Urinary bladder (tissue), 4 donors: ENCODE measurements at regions not wholly inside any gene's neighbourhood (a gene's known extent, or its start where the extent isn't known, plus 50 kb on each side); places are given as distances from the start of the nearest gene placed in this dataset. TPM values are rescaled to one million over a fixed set of nuclear protein-coding genes. Genes with fewer than 3 reads are reported as not detected.

Source experiments
- DNase-seq: peaks from one replicate; pipeline ENCODE4 v3.0.0-alpha.2; 2015; ENCODE audit errors: extremely low spot score
- H3K27ac ChIP-seq: one replicate; pipeline ENCODE4 v1.5.1; 2013; ENCODE audit warnings: low read depth, mild to moderate bottlenecking, moderate library complexity
- H3K36me3 ChIP-seq: one replicate; pipeline ENCODE4 v1.6.1; 2013; ENCODE audit warnings: mild to moderate bottlenecking, moderate library complexity; ENCODE audit not compliant: insufficient read depth
- H3K4me1 ChIP-seq: one replicate; pipeline ENCODE4 v1.6.1; 2013; ENCODE audit warnings: mild to moderate bottlenecking, moderate library complexity; ENCODE audit not compliant: insufficient read depth
- H3K4me3 ChIP-seq: one replicate; pipeline ENCODE4 v1.5.1; 2013; ENCODE audit warnings: low read depth, low read length
- WGBS: extraction: QIAGEN DNeasy Blood & Tissue Kit; methylation state at CpG from one replicate; pipeline ENCODE4 v1.1.7; 2013; 5-methylcytosine and 5-hydroxymethylcytosine counted together
- small RNA-seq: library from RNA; depleted of rRNA; stranded (forward); fragments of <200 nt; gene quantifications from one replicate; pipeline ENCODE3, GENCODE V24; 2014
- donor health status: healthy with polysubstance abuse.
- donor health status: healthy.

- H3K27ac ChIP-seq, result no peak overlapping the region
- H3K36me3 ChIP-seq, result no peaks in the 10 kb centered on the region
- no peak overlapping the region for H3K4me3 ChIP-seq
- no peaks in the 10 kb centered on the region for H3K4me1 ChIP-seq
- no peak for DNase-seq
- WGBS, result 88% methylated on average over 10 of the region's 10 CpGs
Observed at GRCh38 chr2:33660416-33661123, 61.5 kb upstream of the FAM98A start.

GRCh38 chr2:33655626-33656320 lies 56.7 kb upstream of the FAM98A start:
- no peak overlapping the region for H3K4me3 ChIP-seq
- no peaks in the 10 kb centered on the region for H3K36me3 ChIP-seq
- no peaks in the 10 kb centered on the region for H3K4me1 ChIP-seq
- WGBS, result 69% methylated on average over 5 of the region's 5 CpGs
- no peak overlapping the region for H3K27ac ChIP-seq
- DNase-seq, result no peak

- 57% methylated on average over 1 of the region's 1 CpG for WGBS
- H3K36me3 ChIP-seq, result no peaks in the 10 kb centered on the region
- DNase-seq, result no peak
Observed at GRCh38 chr2:33652830-33653229, 53.7 kb upstream of the FAM98A start.

GRCh38 chr2:33650171-33650570 lies 51.1 kb upstream of the FAM98A start:
- WGBS, result 86% methylated on average over 1 of the region's 1 CpG
- Histone ChIP-seq H3K36me3 (no peaks in the 10 kb centered on the region), H3K4me3 (no peak overlapping the region), H3K4me1 (no peaks in the 10 kb centered on the region), H3K27ac (no peak overlapping the region)
- DNase-seq, result no peak

More at GRCh38 chr2:33652830-33653229, 53.7 kb upstream of the FAM98A start:
- Histone ChIP-seq H3K4me1 (no peaks in the 10 kb centered on the region), H3K4me3 (no peak overlapping the region), H3K27ac (no peak overlapping the region)

Small RNAs in the stretch of these regions (small RNA-seq; reads per million reads assigned to genes)
- not detected for gene AC013442.1
- not detected for gene AC083939.1
- not detected for gene MIR548AD
- not detected for gene RNU6-1117P
